Endodermal cell (in vitro differentiated cells): ENCODE measurements at regions not wholly inside any gene's neighbourhood (a gene's known extent, or its start where the extent isn't known, plus 50 kb on each side); places are given as distances from the start of the nearest gene placed in this dataset.

Experiments used
- DNase-seq: peaks from one replicate; pipeline ENCODE4 v3.0.0-alpha.2; 2017
- H3K27ac ChIP-seq: 2 replicates; pipeline ENCODE4 v1.5.1; 2013; ENCODE audit warnings: mild to moderate bottlenecking, low read depth, low read length, moderate library complexity
- H3K27me3 ChIP-seq: 2 replicates; pipeline ENCODE4 v1.6.1; 2013; ENCODE audit warnings: mild to moderate bottlenecking, low read length, moderate library complexity; ENCODE audit not compliant: insufficient read depth, control insufficient read depth, poor library complexity, severe bottlenecking
- H3K36me3 ChIP-seq: 2 replicates; pipeline ENCODE4 v1.7.0; 2013; ENCODE audit warnings: mild to moderate bottlenecking, low read length, moderate library complexity; ENCODE audit not compliant: control insufficient read depth, insufficient read depth
- H3K4me1 ChIP-seq: one replicate; pipeline ENCODE4 v1.7.0; 2013; ENCODE audit warnings: low read length; ENCODE audit not compliant: control insufficient read depth, insufficient read depth
- H3K4me3 ChIP-seq: 2 replicates; pipeline ENCODE4 v1.5.1; 2013; ENCODE audit warnings: mild to moderate bottlenecking, low read length, moderate library complexity
- H3K9ac ChIP-seq: 2 replicates; pipeline ENCODE4 v1.6.1; 2013; ENCODE audit warnings: mild to moderate bottlenecking, low read length, moderate library complexity; ENCODE audit not compliant: poor library complexity, severe bottlenecking; ENCODE audit errors: extremely low read depth
- H3K9me3 ChIP-seq: 2 replicates; pipeline ENCODE4 v1.6.1; 2013; ENCODE audit warnings: mild to moderate bottlenecking, low read length, moderate library complexity; ENCODE audit not compliant: control insufficient read depth
- H3K27ac Mint-ChIP-seq: 2 replicates; pipeline ENCODE4 v1.8.0; 2020; ENCODE audit warnings: mixed read lengths
- H3K27me3 Mint-ChIP-seq: 2 replicates; pipeline ENCODE4 v1.8.0; 2021; ENCODE audit warnings: mild to moderate bottlenecking, mixed read lengths; ENCODE audit not compliant: insufficient read depth
- H3K36me3 Mint-ChIP-seq: 2 replicates; pipeline ENCODE4 v1.8.0; 2020; ENCODE audit warnings: low read depth, mixed read lengths
- H3K4me1 Mint-ChIP-seq: 2 replicates; pipeline ENCODE4 v1.8.0; 2020; ENCODE audit warnings: mixed read lengths
- H3K4me3 Mint-ChIP-seq: 2 replicates; pipeline ENCODE4 v1.8.0; 2020; ENCODE audit warnings: mild to moderate bottlenecking, moderate library complexity, mixed read lengths
- H3K9me3 Mint-ChIP-seq: 2 replicates; pipeline ENCODE4 v1.8.0; 2020; ENCODE audit warnings: mild to moderate bottlenecking, mixed read lengths
- WGBS, 2 experiments: methylation state at CpG; one replicate each; pipeline versions ENCODE4 v1.1.5 to v1.1.7; 2013; ENCODE audit warnings: missing lambda C conversion rate in 2 of 2, mixed read lengths in 1 of 2; ENCODE audit not compliant: insufficient coverage in 1 of 2, insufficient read length in 1 of 2; 5-methylcytosine and 5-hydroxymethylcytosine counted together
- TF ChIP-seq, protein P1 (sequence below): fragments of 200-600 bp; sonication (generic); conservative IDR thresholded peaks from 2 replicates; pipeline ENCODE4 v1.5.0; 2021; ENCODE audit warnings: antibody characterized with exemption, mild to moderate bottlenecking

DNA sequence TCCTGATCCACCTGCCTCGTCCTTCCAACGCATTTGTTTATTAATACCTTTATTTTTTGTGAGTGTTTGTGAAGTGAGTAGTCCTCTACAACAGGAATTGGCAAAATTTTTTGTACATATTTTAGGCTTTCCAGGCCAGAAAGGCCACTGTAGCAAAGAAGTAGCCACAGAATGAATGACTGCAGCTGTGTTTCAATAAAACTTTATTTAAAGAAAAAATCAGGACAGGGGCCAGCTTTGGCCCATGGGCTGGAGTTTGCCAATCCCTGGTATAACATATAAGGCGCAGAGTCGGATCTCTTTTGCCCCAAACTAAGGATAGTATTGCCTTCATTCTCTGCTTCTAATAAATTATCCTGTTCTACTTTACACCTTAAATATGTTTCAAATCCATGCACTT is 198.0 kb upstream of the COX10 start:
- 85 to 98% methylated on average over 4 of the region's 4 CpGs for WGBS, 2 experiments
- no peak overlapping the region for H3K27ac ChIP-seq
- H3K9me3 ChIP-seq, result peaks cover 16% of the 10 kb centered on the region
- TF ChIP-seq, protein P1, sequence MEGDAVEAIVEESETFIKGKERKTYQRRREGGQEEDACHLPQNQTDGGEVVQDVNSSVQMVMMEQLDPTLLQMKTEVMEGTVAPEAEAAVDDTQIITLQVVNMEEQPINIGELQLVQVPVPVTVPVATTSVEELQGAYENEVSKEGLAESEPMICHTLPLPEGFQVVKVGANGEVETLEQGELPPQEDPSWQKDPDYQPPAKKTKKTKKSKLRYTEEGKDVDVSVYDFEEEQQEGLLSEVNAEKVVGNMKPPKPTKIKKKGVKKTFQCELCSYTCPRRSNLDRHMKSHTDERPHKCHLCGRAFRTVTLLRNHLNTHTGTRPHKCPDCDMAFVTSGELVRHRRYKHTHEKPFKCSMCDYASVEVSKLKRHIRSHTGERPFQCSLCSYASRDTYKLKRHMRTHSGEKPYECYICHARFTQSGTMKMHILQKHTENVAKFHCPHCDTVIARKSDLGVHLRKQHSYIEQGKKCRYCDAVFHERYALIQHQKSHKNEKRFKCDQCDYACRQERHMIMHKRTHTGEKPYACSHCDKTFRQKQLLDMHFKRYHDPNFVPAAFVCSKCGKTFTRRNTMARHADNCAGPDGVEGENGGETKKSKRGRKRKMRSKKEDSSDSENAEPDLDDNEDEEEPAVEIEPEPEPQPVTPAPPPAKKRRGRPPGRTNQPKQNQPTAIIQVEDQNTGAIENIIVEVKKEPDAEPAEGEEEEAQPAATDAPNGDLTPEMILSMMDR, result no peak
- H3K36me3 Mint-ChIP-seq, result no peaks in the 10 kb centered on the region
- H3K27ac Mint-ChIP-seq, result no peak overlapping the region
- no peaks in the 10 kb centered on the region for H3K36me3 ChIP-seq
- no peak overlapping the region for H3K9ac ChIP-seq
- no peak for DNase-seq
- peaks cover 5% of the 10 kb centered on the region for H3K9me3 Mint-ChIP-seq
- peaks cover 84% of the 10 kb centered on the region for H3K27me3 Mint-ChIP-seq
- no peaks in the 10 kb centered on the region for H3K4me1 ChIP-seq
- peaks cover 70% of the 10 kb centered on the region for H3K27me3 ChIP-seq
- H3K4me3 Mint-ChIP-seq, result no peak overlapping the region
- no peak overlapping the region for H3K4me3 ChIP-seq
- peaks cover 9% of the 10 kb centered on the region for H3K4me1 Mint-ChIP-seq

- H3K4me3 Mint-ChIP-seq, result no peak overlapping the region
Observed at GRCh38 chr17:13874134-13874533, 195.2 kb upstream of the COX10 start.

DNA sequence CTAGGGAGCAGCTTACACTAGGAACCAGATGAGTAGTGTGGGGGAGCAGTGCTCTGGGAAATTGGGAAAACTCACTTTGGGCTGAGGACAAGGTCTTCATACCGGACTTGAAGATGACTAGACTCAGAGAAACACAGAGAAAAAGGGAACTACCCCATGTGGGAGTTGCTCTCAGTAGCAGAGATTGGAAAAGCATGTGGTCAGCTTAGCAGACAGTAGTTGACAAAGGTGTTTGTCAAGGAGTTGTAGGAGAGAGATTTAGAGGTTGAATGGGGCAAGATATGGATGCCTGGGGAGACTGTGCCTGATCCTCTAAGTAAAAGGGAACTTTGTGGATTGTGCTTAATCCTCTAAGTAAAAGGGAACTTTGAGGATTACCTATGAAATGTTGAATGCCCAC is 194.5 kb upstream of the COX10 start:
- H3K9me3 Mint-ChIP-seq, result no peaks in the 10 kb centered on the region
- no peaks in the 10 kb centered on the region for H3K36me3 Mint-ChIP-seq
- peaks cover 98% of the 10 kb centered on the region for H3K27me3 Mint-ChIP-seq
- peak; percentile 63 for DNase-seq
- 66 to 100% methylated on average over 1 of the region's 1 CpG for WGBS, 2 experiments
- peaks cover 18% of the 10 kb centered on the region for H3K4me1 Mint-ChIP-seq
- no peak overlapping the region for H3K4me3 Mint-ChIP-seq
- H3K27ac Mint-ChIP-seq, result no peak overlapping the region
- Histone ChIP-seq H3K27me3 (peaks cover 90% of the 10 kb centered on the region), H3K4me3 (peak overlapping the region; percentile 5), H3K9me3 (peaks cover 7% of the 10 kb centered on the region), H3K4me1 (peaks cover 8% of the 10 kb centered on the region), H3K36me3 (no peaks in the 10 kb centered on the region), H3K27ac (no peak overlapping the region), H3K9ac (no peak overlapping the region)
- TF ChIP-seq, protein P1, result no peak

More at GRCh38 chr17:13874134-13874533, 195.2 kb upstream of the COX10 start:
- TF ChIP-seq, protein P1, result no peak
- Histone ChIP-seq H3K4me3 (peak overlapping the region; percentile 5), H3K27me3 (peaks cover 90% of the 10 kb centered on the region), H3K27ac (no peak overlapping the region), H3K36me3 (no peaks in the 10 kb centered on the region), H3K9ac (no peak overlapping the region), H3K4me1 (peaks cover 8% of the 10 kb centered on the region), H3K9me3 (peaks cover 7% of the 10 kb centered on the region)
- H3K27me3 Mint-ChIP-seq, result peaks cover 98% of the 10 kb centered on the region
- H3K9me3 Mint-ChIP-seq, result no peaks in the 10 kb centered on the region
- H3K27ac Mint-ChIP-seq, result no peak overlapping the region
- 92 to 94% methylated on average over 2 to 3 of the region's 3 CpGs for WGBS, 2 experiments
- peaks cover 18% of the 10 kb centered on the region for H3K4me1 Mint-ChIP-seq
- DNase-seq, result no peak
- H3K36me3 Mint-ChIP-seq, result no peaks in the 10 kb centered on the region
